Breast epithelium (tissue), 3 donors: ENCODE measurements at regions not wholly inside any gene's neighbourhood (a gene's known extent, or its start where the extent isn't known, plus 50 kb on each side); places are given as distances from the start of the nearest gene placed in this dataset.

ENCODE experiments used
- CTCF ChIP-seq, 3 donors: fragments of 450-650 bp; IDR thresholded peaks; one replicate each; pipeline ENCODE4 v1.5.1; 2016 to 2017; ENCODE audit warnings: antibody characterized with exemption in 3 of 3, mild to moderate bottlenecking in 3 of 3, moderate library complexity in 3 of 3
- POLR2A ChIP-seq: fragments of 450-650 bp; IDR thresholded peaks from one replicate; pipeline ENCODE4 v1.6.1; 2016; ENCODE audit warnings: antibody characterized with exemption, mild to moderate bottlenecking, moderate library complexity

- TF ChIP-seq CTCF (IDR thresholded peaks at IDR 0.05) = no peak
- TF ChIP-seq POLR2A = no peak
These were observed 483.9 kb upstream of the AUTS2 start for GRCh38 chr7:69114374-69114773.
